ENCODE measurements at regions not wholly inside any gene's neighbourhood (a gene's known extent, or its start where the extent isn't known, plus 50 kb on each side); places are given as distances from the start of the nearest gene placed in this dataset.

DNA sequence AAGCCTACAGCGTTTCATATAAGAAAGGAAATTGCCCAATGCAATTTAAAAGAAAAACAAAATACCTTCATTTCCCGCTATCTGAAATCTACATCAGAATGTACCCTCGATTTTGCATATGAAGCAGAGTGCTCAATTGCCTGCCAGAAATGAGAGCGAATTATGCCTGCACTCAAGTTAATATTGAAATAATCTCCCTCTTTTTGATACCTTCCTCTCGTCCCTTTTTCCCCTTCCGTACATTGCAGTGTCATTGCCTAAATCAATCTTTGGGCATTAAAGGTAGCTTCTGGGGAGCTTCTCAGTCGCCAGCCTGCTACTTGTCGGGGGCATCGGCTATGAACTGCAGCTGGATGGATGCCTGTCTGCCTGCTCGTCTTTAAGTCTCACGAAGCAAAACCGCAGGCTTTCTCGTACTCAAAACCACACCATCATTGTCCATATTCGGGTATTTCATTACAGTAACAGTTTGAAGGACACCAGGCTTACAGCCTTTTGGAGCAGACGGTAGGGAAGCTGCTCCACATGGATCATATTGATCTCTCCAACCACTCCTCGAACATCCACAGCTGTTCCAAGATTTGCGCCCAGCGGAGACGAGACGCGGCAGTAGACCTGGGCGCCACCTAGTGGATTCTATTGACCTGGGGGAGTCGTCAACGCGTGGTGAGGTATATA, 64.0 kb upstream of the HNRNPA3 start:
- H3K18ac ChIP-seq (ENCODE audit: low read depth in 1 of 2, low read length in 2 of 2), result no peak overlapping the region
- peak overlapping the region in 1 of 2 experiments; percentile 79 for H3K4me3 ChIP-seq (ENCODE audit: insufficient read depth in 1 of 2, low read depth in 1 of 2, low read length in 2 of 2)
- no peaks in the 10 kb centered on the region for H3K79me1 ChIP-seq (replicated peaks; ENCODE audit: low read length, poor library complexity, severe bottlenecking)
- peak; percentile 81 for DNase-seq
- no peaks in the 10 kb centered on the region for H3K36me3 ChIP-seq (ENCODE audit: control insufficient read depth in 1 of 2, insufficient read depth in 2 of 2, low read depth in 1 of 2, low read length in 2 of 2)
- no peak overlapping the region for H2BK120ac ChIP-seq (ENCODE audit: low read depth, low read length)
- no peak overlapping the region for H2BK15ac ChIP-seq (ENCODE audit: low read depth, poor library complexity, severe bottlenecking)
- no peak overlapping the region for H2BK12ac ChIP-seq (ENCODE audit: low read length in 2 of 2)
- no peak overlapping the region for H2AK5ac ChIP-seq (ENCODE audit: low read length, severe bottlenecking)
- H2AFZ ChIP-seq (ENCODE audit: low read depth, low read length), result peak overlapping the region; percentile 85
- H3K27ac ChIP-seq (ENCODE audit: low read length, poor library complexity, severe bottlenecking), result no peak overlapping the region
- H3K9ac ChIP-seq (ENCODE audit: low read length), result peak overlapping the region; percentile 63
- no peak overlapping the region for H4K8ac ChIP-seq (ENCODE audit: low read length)
- H3K4ac ChIP-seq (ENCODE audit: low read depth in 1 of 2, low read length in 2 of 2), result peak overlapping the region in 1 of 2 experiments; percentile 1
- H3K9me3 ChIP-seq (ENCODE audit: control insufficient read depth, low read length), result no peaks in the 10 kb centered on the region
- H3K27me3 ChIP-seq (ENCODE audit: control insufficient read depth in 1 of 2, insufficient read depth in 1 of 2, low read length in 2 of 2), result peaks cover 4 to 17% of the 10 kb centered on the region in 2 experiments
- H3K4me2 ChIP-seq (ENCODE audit: low read length, poor library complexity, severe bottlenecking), result peak overlapping the region; percentile 72
- H4K91ac ChIP-seq (ENCODE audit: low read length), result no peak overlapping the region
- H3K14ac ChIP-seq (ENCODE audit: low read length in 2 of 2), result no peak overlapping the region
- WGBS, result 5% methylated on average over 17 of the region's 25 CpGs
- H2BK5ac ChIP-seq (ENCODE audit: low read depth, low read length, poor library complexity, severe bottlenecking), result no peak overlapping the region
- no peak overlapping the region for H3K23ac ChIP-seq (ENCODE audit: low read length in 2 of 2)
- no peaks in the 10 kb centered on the region for H3K4me1 ChIP-seq (ENCODE audit: control insufficient read depth, insufficient read depth, low read depth, low read length)

DNA sequence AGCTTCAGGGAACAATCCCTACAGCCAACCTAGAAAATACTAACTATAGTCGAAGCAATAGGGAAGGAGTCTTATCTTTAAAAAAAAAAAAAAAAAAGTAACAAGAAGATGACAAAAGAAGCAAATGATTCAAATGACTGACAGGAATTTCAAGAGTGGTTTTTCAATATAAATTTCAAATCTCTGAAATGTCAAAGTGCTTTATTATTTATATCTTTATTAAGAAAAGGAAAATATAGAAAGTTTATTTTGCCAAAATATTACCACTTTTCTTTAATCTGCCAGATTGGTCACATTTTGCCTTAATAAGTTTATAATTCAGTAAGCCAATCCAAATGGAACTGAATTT, 63.5 kb upstream of the HNRNPA3 start:
- Histone ChIP-seq H4K8ac (ENCODE audit: low read length) (no peak overlapping the region), H2BK120ac (ENCODE audit: low read depth, low read length) (no peak overlapping the region), H2BK12ac (ENCODE audit: low read length in 2 of 2) (no peak overlapping the region), H2BK5ac (ENCODE audit: low read depth, low read length, poor library complexity, severe bottlenecking) (no peak overlapping the region), H3K23ac (ENCODE audit: low read length in 2 of 2) (no peak overlapping the region), H3K4me2 (ENCODE audit: low read length, poor library complexity, severe bottlenecking) (peak overlapping the region; percentile 72), H3K4ac (ENCODE audit: low read depth in 1 of 2, low read length in 2 of 2) (no peak overlapping the region), H2BK15ac (ENCODE audit: low read depth, poor library complexity, severe bottlenecking) (no peak overlapping the region), H2AFZ (ENCODE audit: low read depth, low read length) (no peak overlapping the region), H4K91ac (ENCODE audit: low read length) (no peak overlapping the region), H3K79me1 (replicated peaks; ENCODE audit: low read length, poor library complexity, severe bottlenecking) (no peaks in the 10 kb centered on the region), H3K14ac (ENCODE audit: low read length in 2 of 2) (no peak overlapping the region), H3K9me3 (ENCODE audit: control insufficient read depth, low read length) (no peaks in the 10 kb centered on the region), H3K27ac (ENCODE audit: low read length, poor library complexity, severe bottlenecking) (no peak overlapping the region), H3K4me3 (ENCODE audit: insufficient read depth in 1 of 2, low read depth in 1 of 2, low read length in 2 of 2) (peak overlapping the region in 1 of 2 experiments; percentile 79), H3K18ac (ENCODE audit: low read depth in 1 of 2, low read length in 2 of 2) (no peak overlapping the region), H3K4me1 (ENCODE audit: control insufficient read depth, insufficient read depth, low read depth, low read length) (no peaks in the 10 kb centered on the region), H2AK5ac (ENCODE audit: low read length, severe bottlenecking) (no peak overlapping the region), H3K9ac (ENCODE audit: low read length) (peak overlapping the region; percentile 63), H3K36me3 (ENCODE audit: control insufficient read depth in 1 of 2, insufficient read depth in 2 of 2, low read depth in 1 of 2, low read length in 2 of 2) (no peaks in the 10 kb centered on the region), H3K27me3 (ENCODE audit: control insufficient read depth in 1 of 2, insufficient read depth in 1 of 2, low read length in 2 of 2) (peaks cover 4 to 17% of the 10 kb centered on the region in 2 experiments)
- no peak for DNase-seq
- no CpG with 5 or more reads among the region's 1 CpG for WGBS

DNA sequence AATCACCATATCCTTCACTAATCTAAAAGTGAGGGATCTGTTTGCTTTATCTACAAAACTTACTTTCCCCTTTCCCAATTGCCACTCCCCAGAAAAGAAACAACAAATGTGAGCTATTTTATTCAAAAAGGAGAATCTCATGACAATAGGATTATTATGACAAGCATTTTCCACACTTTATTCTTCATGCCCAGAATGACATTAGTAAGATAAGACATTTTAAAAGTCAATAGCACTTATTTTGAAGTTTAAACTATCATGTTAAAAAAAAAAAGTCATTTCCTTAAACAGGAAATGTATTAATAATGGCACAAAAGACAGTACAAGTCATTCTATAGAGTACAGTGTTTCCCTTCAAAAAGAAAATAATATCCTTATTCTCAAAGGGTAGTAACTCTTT, 58.8 kb upstream of the HNRNPA3 start:
- Histone ChIP-seq H2AFZ (ENCODE audit: low read depth, low read length) (no peak overlapping the region), H2BK12ac (ENCODE audit: low read length in 2 of 2) (no peak overlapping the region), H3K4ac (ENCODE audit: low read depth in 1 of 2, low read length in 2 of 2) (no peak overlapping the region), H3K9me3 (ENCODE audit: control insufficient read depth, low read length) (no peaks in the 10 kb centered on the region), H2AK5ac (ENCODE audit: low read length, severe bottlenecking) (no peak overlapping the region), H3K4me1 (ENCODE audit: control insufficient read depth, insufficient read depth, low read depth, low read length) (no peaks in the 10 kb centered on the region), H3K27me3 (ENCODE audit: control insufficient read depth in 1 of 2, insufficient read depth in 1 of 2, low read length in 2 of 2) (peaks cover 0 to 12% of the 10 kb centered on the region in 2 experiments), H3K23ac (ENCODE audit: low read length in 2 of 2) (no peak overlapping the region), H3K27ac (ENCODE audit: low read length, poor library complexity, severe bottlenecking) (no peak overlapping the region), H4K91ac (ENCODE audit: low read length) (no peak overlapping the region), H3K18ac (ENCODE audit: low read depth in 1 of 2, low read length in 2 of 2) (no peak overlapping the region), H3K14ac (ENCODE audit: low read length in 2 of 2) (no peak overlapping the region), H2BK15ac (ENCODE audit: low read depth, poor library complexity, severe bottlenecking) (no peak overlapping the region), H3K4me2 (ENCODE audit: low read length, poor library complexity, severe bottlenecking) (no peak overlapping the region), H2BK120ac (ENCODE audit: low read depth, low read length) (no peak overlapping the region), H2BK5ac (ENCODE audit: low read depth, low read length, poor library complexity, severe bottlenecking) (no peak overlapping the region), H3K36me3 (ENCODE audit: control insufficient read depth in 1 of 2, insufficient read depth in 2 of 2, low read depth in 1 of 2, low read length in 2 of 2) (no peaks in the 10 kb centered on the region), H3K4me3 (ENCODE audit: insufficient read depth in 1 of 2, low read depth in 1 of 2, low read length in 2 of 2) (no peak overlapping the region), H3K9ac (ENCODE audit: low read length) (no peak overlapping the region), H3K79me1 (replicated peaks; ENCODE audit: low read length, poor library complexity, severe bottlenecking) (no peaks in the 10 kb centered on the region), H4K8ac (ENCODE audit: low read length) (no peak overlapping the region)
- DNase-seq, result no peak

- Histone ChIP-seq H3K14ac (ENCODE audit: low read length in 2 of 2) (no peak overlapping the region), H3K27ac (ENCODE audit: low read length, poor library complexity, severe bottlenecking) (no peak overlapping the region), H3K36me3 (ENCODE audit: control insufficient read depth in 1 of 2, insufficient read depth in 2 of 2, low read depth in 1 of 2, low read length in 2 of 2) (no peaks in the 10 kb centered on the region), H2AFZ (ENCODE audit: low read depth, low read length) (no peak overlapping the region), H3K4me1 (ENCODE audit: control insufficient read depth, insufficient read depth, low read depth, low read length) (no peaks in the 10 kb centered on the region), H3K79me1 (replicated peaks; ENCODE audit: low read length, poor library complexity, severe bottlenecking) (no peaks in the 10 kb centered on the region), H2BK12ac (ENCODE audit: low read length in 2 of 2) (no peak overlapping the region), H2AK5ac (ENCODE audit: low read length, severe bottlenecking) (no peak overlapping the region), H3K23ac (ENCODE audit: low read length in 2 of 2) (no peak overlapping the region), H2BK5ac (ENCODE audit: low read depth, low read length, poor library complexity, severe bottlenecking) (no peak overlapping the region), H3K4ac (ENCODE audit: low read depth in 1 of 2, low read length in 2 of 2) (no peak overlapping the region), H3K4me3 (ENCODE audit: insufficient read depth in 1 of 2, low read depth in 1 of 2, low read length in 2 of 2) (no peak overlapping the region), H3K18ac (ENCODE audit: low read depth in 1 of 2, low read length in 2 of 2) (no peak overlapping the region), H3K4me2 (ENCODE audit: low read length, poor library complexity, severe bottlenecking) (no peak overlapping the region), H4K91ac (ENCODE audit: low read length) (no peak overlapping the region), H2BK15ac (ENCODE audit: low read depth, poor library complexity, severe bottlenecking) (no peak overlapping the region), H2BK120ac (ENCODE audit: low read depth, low read length) (no peak overlapping the region), H3K9ac (ENCODE audit: low read length) (no peak overlapping the region), H3K27me3 (ENCODE audit: control insufficient read depth in 1 of 2, insufficient read depth in 1 of 2, low read length in 2 of 2) (peaks cover 0 to 12% of the 10 kb centered on the region in 2 experiments), H3K9me3 (ENCODE audit: control insufficient read depth, low read length) (no peaks in the 10 kb centered on the region), H4K8ac (ENCODE audit: low read length) (no peak overlapping the region)
- WGBS, result no CpG with 5 or more reads among the region's 1 CpG
- DNase-seq, result no peak
Measured at GRCh38 chr2:177154809-177155208, 57.8 kb upstream of the HNRNPA3 start.
